ENCODE measurements at regions not wholly inside any gene's neighbourhood (a gene's known extent, or its start where the extent isn't known, plus 50 kb on each side); places are given as distances from the start of the nearest gene placed in this dataset.

GRCh38 chr14:98960617-98961013 is 311.4 kb downstream of the BCL11B start:
- TF ChIP-seq EZH2 (IDR thresholded peaks at IDR 0.05; ENCODE audit: borderline replicate concordance, insufficient read depth, low read length, poor library complexity, severe bottlenecking) (no peak), POLR2AphosphoS5 (IDR thresholded peaks at IDR 0.05) (no peak), CTCF (IDR thresholded peaks at IDR 0.05; ENCODE audit: poor library complexity, severe bottlenecking) (no peak), EP300 (conservative IDR thresholded peaks at IDR 0.05; ENCODE audit: poor library complexity, severe bottlenecking) (no peak), REST (IDR thresholded peaks at IDR 0.05; ENCODE audit: borderline replicate concordance) (no peak), SMC3 (conservative IDR thresholded peaks at IDR 0.05; ENCODE audit: poor library complexity) (no peak)

Measured in neural cell (in vitro differentiated cells).